Panc1 (cell line): ENCODE measurements at regions not wholly inside any gene's neighbourhood (a gene's known extent, or its start where the extent isn't known, plus 50 kb on each side); places are given as distances from the start of the nearest gene placed in this dataset.

Experiments used
- ATAC-seq: fragments of 200-7000 bp; cut with Tn5 transposase; 2 replicates; pipeline ENCODE4 v1.9.1; 2020; ENCODE audit warnings: mild to moderate bottlenecking, moderate library complexity
- BruUV-seq: library from RNA; stranded (reverse); fragments of 400-500 nt; replicated peaks from 2 replicates; lab custom pipeline; 2021; lab: Mats Ljungman, UMichigan
- CTCF ChIA-PET: fragments of 300-600 bp; sonication (Branson Sonifier 250); formaldehyde crosslinking; loops from one replicate; lab custom pipeline; 2022; ENCODE audit warnings: antibody characterized with exemption; lab: Charles Lee
- POLR2A ChIA-PET: fragments of 300-600 bp; sonication (Branson Sonifier 250); formaldehyde crosslinking; loops from one replicate; lab custom pipeline; 2022; ENCODE audit warnings: antibody characterized with exemption; lab: Charles Lee
- DNase-seq: peaks from one replicate; pipeline ENCODE4 v3.0.0-alpha.2; 2010; ENCODE audit warnings: low read depth, low spot score
- H3K27ac ChIP-seq: 2 replicates; pipeline ENCODE4 v1.5.1; 2011; ENCODE audit warnings: mild to moderate bottlenecking, low read length, inconsistent platforms
- H3K27me3 ChIP-seq: fragments of 200-500 bp; sonication (Bioruptor generic); 2 replicates; pipeline ENCODE4 v1.6.0; 2014; ENCODE audit warnings: low read length, inconsistent platforms; ENCODE audit not compliant: control insufficient read depth, insufficient read depth
- H3K36me3 ChIP-seq: fragments of 200-500 bp; sonication (Bioruptor generic); 2 replicates; pipeline ENCODE4 v1.5.1; 2014; ENCODE audit warnings: inconsistent platforms, mild to moderate bottlenecking, low read length, moderate library complexity; ENCODE audit not compliant: control insufficient read depth, insufficient read depth
- H3K4me1 ChIP-seq: 2 replicates; pipeline ENCODE4 v1.5.1; 2011; ENCODE audit warnings: inconsistent platforms, mild to moderate bottlenecking, low read length, moderate library complexity; ENCODE audit not compliant: control insufficient read depth, insufficient read depth
- H3K4me3 ChIP-seq, 2 experiments: 2 replicates each; pipeline ENCODE4 v1.5.1; 2011 to 2012; ENCODE audit warnings: low read depth in 2 of 2, low read length in 2 of 2, mild to moderate bottlenecking in 2 of 2, inconsistent platforms in 1 of 2, moderate library complexity in 1 of 2
- H3K9me3 ChIP-seq: fragments of 200-500 bp; sonication (Bioruptor generic); 2 replicates; pipeline ENCODE4 v1.5.1; 2014; ENCODE audit warnings: low read depth, mild to moderate bottlenecking, inconsistent platforms, low read length, moderate library complexity; ENCODE audit not compliant: control insufficient read depth, insufficient read depth
- CTCF ChIP-seq: fragments of 450-650 bp; IDR thresholded peaks from 2 replicates; pipeline ENCODE4 v1.5.1; 2017; ENCODE audit warnings: mild to moderate bottlenecking
- POLR2AphosphoS5 ChIP-seq: IDR thresholded peaks from 2 replicates; pipeline ENCODE4 v1.6.1; 2012; ENCODE audit warnings: mild to moderate bottlenecking, low read depth, low read length, moderate library complexity
- REST ChIP-seq, 2 experiments: IDR thresholded peaks; 2 replicates each; pipeline ENCODE4 v1.6.1; 2011 to 2012; ENCODE audit warnings: low read depth in 2 of 2, control low read depth in 1 of 2, low read length in 1 of 2, mild to moderate bottlenecking in 1 of 2, moderate library complexity in 1 of 2; ENCODE audit not compliant: insufficient read depth in 1 of 2
- SIN3A ChIP-seq: IDR thresholded peaks from 2 replicates; pipeline ENCODE4 v1.6.1; 2012; ENCODE audit warnings: low read depth, mild to moderate bottlenecking, low read length, moderate library complexity, borderline replicate concordance; ENCODE audit not compliant: insufficient read depth
- TCF7L2 ChIP-seq: IDR thresholded peaks from 2 replicates; pipeline ENCODE4 v1.6.1; 2011; ENCODE audit warnings: mild to moderate bottlenecking, low read depth, low read length, inconsistent platforms
- in situ Hi-C: cut with HindIII; loops from 2 replicates; pipeline ENCODE4 v1.10.0; 2016; ENCODE audit warnings: low sequenced_read_pairs, low pct_unique_long_range_greater_than_20kb
- intact Hi-C: fragments of 100-400 bp; cut with micrococcal nuclease; formaldehyde crosslinking; loops from one replicate; pipeline ENCODE4 v1.10.0; 2022; ENCODE audit not compliant: unreplicated experiment

- H3K4me1 ChIP-seq: no peaks in the 10 kb centered on the region
- no peak for ATAC-seq
- no peak for TF ChIP-seq TCF7L2
- no peak for TF ChIP-seq REST (IDR thresholded peaks at IDR 0.05; ENCODE audit: insufficient read depth in 1 of 2, low read depth in 2 of 2, low read length in 1 of 2)
- TF ChIP-seq SIN3A: no peak
- TF ChIP-seq POLR2AphosphoS5: no peak
- TF ChIP-seq CTCF: no peak
- no peak overlapping the region for H3K27ac ChIP-seq
- BruUV-seq: no TSS peak
- no peaks in the 10 kb centered on the region for H3K27me3 ChIP-seq
- in situ Hi-C loops: no loop called here
- CTCF ChIA-PET: no interaction called here
- intact Hi-C loops: no loop called here
- POLR2A ChIA-PET: interaction anchor here (0.7 kb wide), 1 partner anchor 215 kb away, joined by 3 read pairs; no protein-coding TSS in a partner anchor
- no peaks in the 10 kb centered on the region for H3K36me3 ChIP-seq
- no peak overlapping the region for H3K4me3 ChIP-seq
- DNase-seq: no peak
- no peaks in the 10 kb centered on the region for H3K9me3 ChIP-seq
These were observed 1367.2 kb downstream of the KCNT2 start for GRCh38 chr1:195241066-195241465.

GRCh38 chr1:195238313-195238712, 1369.9 kb downstream of the KCNT2 start:
- Histone ChIP-seq H3K36me3 (no peaks in the 10 kb centered on the region), H3K4me3 (no peak overlapping the region), H3K9me3 (no peaks in the 10 kb centered on the region), H3K4me1 (no peaks in the 10 kb centered on the region), H3K27ac (no peak overlapping the region), H3K27me3 (no peaks in the 10 kb centered on the region)
- DNase-seq: no peak
- ChIA-PET POLR2A (no interaction called here), CTCF (no interaction called here)
- intact Hi-C loops: no loop called here
- TF ChIP-seq SIN3A (no peak), REST (IDR thresholded peaks at IDR 0.05; ENCODE audit: insufficient read depth in 1 of 2, low read depth in 2 of 2, low read length in 1 of 2) (no peak), CTCF (no peak), TCF7L2 (no peak), POLR2AphosphoS5 (no peak)
- ATAC-seq: no peak
- in situ Hi-C loops: no loop called here
- BruUV-seq: no TSS peak
